NCI-H526 (cell line): ENCODE measurements at regions not wholly inside any gene's neighbourhood (a gene's known extent, or its start where the extent isn't known, plus 50 kb on each side); places are given as distances from the start of the nearest gene placed in this dataset.
"Not testable (repeated sequence)": the region's sequence is repeated elsewhere in the genome, so short reads cannot be mapped to it uniquely, and the experiment has no call there.

Source experiments
- DNase-seq, 2 experiments: peaks; one replicate each; lab custom pipeline; 2025; lab: John Stamatoyannopoulos, UW

- DNase-seq = no peak
Measured at GRCh38 chr7:52779004-52779403, 256.4 kb upstream of the POM121L12 start.

GRCh38 chr7:52777051-52777822 is 258.2 kb upstream of the POM121L12 start:
- DNase-seq = no peak

GRCh38 chr7:52775876-52776275 is 259.6 kb upstream of the POM121L12 start:
- DNase-seq = no peak

- DNase-seq = no peak
Measured at GRCh38 chr7:52771177-52771576, 264.3 kb upstream of the POM121L12 start.

GRCh38 chr7:52764492-52765169 is 270.8 kb upstream of the POM121L12 start:
- no peak for DNase-seq

- DNase-seq = no peak
Measured at GRCh38 chr7:52758356-52758755, 277.1 kb upstream of the POM121L12 start.

- DNase-seq = no peak
Measured at GRCh38 chr7:52753855-52754254, 281.6 kb upstream of the POM121L12 start.

GRCh38 chr7:52752891-52753290 is 282.5 kb upstream of the POM121L12 start:
- DNase-seq = no peak

- no peak for DNase-seq
Measured at GRCh38 chr7:52749880-52750279, 285.6 kb upstream of the POM121L12 start.

GRCh38 chr7:52747817-52748216 is 287.6 kb upstream of the POM121L12 start:
- no peak for DNase-seq

- no peak for DNase-seq
Measured at GRCh38 chr7:52741670-52742290, 293.7 kb upstream of the POM121L12 start.

GRCh38 chr7:52735656-52736055 is 299.8 kb upstream of the POM121L12 start:
- no peak for DNase-seq

- DNase-seq = not testable (repeated sequence)
Measured at GRCh38 chr7:52728683-52729082, 306.8 kb upstream of the POM121L12 start.

- no peak for DNase-seq
Measured at GRCh38 chr7:52727632-52728031, 307.8 kb upstream of the POM121L12 start.

- no peak for DNase-seq
Measured at GRCh38 chr7:52726986-52727385, 308.4 kb upstream of the POM121L12 start.

GRCh38 chr7:52726493-52726892 is 308.9 kb upstream of the POM121L12 start:
- no peak for DNase-seq

GRCh38 chr7:52723606-52724005 is 311.8 kb upstream of the POM121L12 start:
- no peak for DNase-seq

GRCh38 chr7:52720856-52721255 is 314.6 kb upstream of the POM121L12 start:
- no peak for DNase-seq

GRCh38 chr7:52719677-52720076 is 315.8 kb upstream of the POM121L12 start:
- DNase-seq = no peak

- DNase-seq = peak; percentile 53 to 54
Measured at GRCh38 chr7:52715701-52716100, 319.7 kb upstream of the POM121L12 start.

GRCh38 chr7:52712938-52713337 is 322.5 kb upstream of the POM121L12 start:
- no peak for DNase-seq

- DNase-seq = no peak
Measured at GRCh38 chr7:52711951-52712350, 323.5 kb upstream of the POM121L12 start.

GRCh38 chr7:52708846-52709245 is 326.6 kb upstream of the POM121L12 start:
- no peak for DNase-seq
